GM19324 (cell line): ENCODE measurements at regions not wholly inside any gene's neighbourhood (a gene's known extent, or its start where the extent isn't known, plus 50 kb on each side); places are given as distances from the start of the nearest gene placed in this dataset.
"Not testable (repeated sequence)": the region's sequence is repeated elsewhere in the genome, so short reads cannot be mapped to it uniquely, and the experiment has no call there.

ENCODE experiments used
- ATAC-seq: cut with Tn5 transposase; IDR thresholded peaks from one replicate; pipeline ENCODE4 v1.9.1; 2021; ENCODE audit warnings: mild to moderate bottlenecking, moderate library complexity; ENCODE audit not compliant: unreplicated experiment, low FRiP score

DNA sequence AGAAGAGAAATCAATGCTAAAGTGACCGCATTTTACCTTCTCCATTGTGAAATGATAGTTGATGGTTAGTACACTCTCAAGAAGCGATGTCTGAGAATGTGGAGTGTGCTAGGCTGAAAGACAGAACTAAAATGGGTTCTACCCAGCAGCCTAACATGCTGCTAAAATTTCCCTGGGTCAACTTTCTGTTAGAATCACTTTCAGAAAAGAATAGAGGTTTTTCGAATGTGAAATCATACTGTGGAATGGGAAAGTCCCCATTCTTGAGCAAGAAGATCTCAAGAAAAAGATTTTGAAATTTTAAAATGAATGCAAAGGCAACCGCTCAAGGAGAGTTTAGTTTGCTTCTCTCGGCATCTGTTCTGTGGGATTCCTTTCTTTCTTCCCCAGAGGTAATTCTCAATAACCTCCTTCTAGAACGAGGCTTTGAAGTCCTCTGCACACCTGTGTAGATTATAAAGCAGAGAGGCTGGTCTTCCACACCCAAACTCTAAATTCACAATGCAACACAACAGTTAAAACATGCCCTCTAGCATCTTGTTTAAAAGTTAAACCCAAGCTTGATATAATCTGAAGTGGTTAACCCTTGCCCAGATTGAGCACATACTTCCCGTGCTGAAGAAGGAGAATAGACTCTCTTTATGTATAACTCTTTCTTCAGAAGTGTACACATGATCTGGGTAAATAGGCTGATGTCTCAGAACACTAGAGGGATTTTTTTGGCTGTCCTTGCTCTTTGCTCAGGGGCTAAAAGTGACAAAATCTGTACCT, 208.7 kb upstream of the KLF3 start:
- ATAC-seq: peak; percentile 60

DNA sequence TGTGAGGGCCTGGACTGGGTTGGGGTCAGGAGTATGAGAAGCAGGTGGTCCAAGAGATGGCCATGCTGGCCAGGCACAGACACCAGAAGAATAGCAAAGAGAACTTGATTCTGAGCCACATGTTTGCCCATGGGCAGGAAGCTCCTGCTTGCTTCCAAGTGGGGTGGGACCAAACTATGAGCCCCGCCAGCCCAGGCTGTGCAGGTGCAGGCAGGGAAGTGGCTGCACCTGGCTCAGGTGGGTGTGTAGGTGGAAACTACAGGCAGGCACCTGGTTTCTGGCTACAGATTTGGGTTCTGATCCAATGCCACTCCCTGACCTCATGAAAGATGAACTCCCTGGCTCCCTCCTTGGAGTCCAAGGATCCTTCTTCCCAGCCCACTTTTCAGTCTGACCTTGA, 207.9 kb upstream of the KLF3 start:
- ATAC-seq: no peak

DNA sequence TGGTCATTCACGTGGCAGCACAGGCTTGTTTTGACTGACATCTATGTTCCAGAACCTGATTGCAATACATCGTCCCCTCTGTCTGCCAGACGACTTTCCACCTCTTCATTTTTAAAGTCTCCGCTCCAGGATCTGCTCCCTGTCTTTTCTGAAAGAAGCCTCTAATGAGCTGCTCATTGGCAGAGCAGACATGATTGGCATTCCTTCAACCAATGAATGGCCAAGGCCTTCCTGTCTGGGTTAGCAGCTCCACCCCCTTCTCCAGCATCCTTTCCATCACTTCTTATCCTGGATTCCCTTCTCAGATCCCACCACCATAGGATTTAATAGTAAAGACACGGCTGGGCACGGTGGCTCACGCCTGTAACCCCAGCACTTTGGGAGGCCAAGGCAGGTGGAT, 202.7 kb upstream of the KLF3 start:
- no peak for ATAC-seq

DNA sequence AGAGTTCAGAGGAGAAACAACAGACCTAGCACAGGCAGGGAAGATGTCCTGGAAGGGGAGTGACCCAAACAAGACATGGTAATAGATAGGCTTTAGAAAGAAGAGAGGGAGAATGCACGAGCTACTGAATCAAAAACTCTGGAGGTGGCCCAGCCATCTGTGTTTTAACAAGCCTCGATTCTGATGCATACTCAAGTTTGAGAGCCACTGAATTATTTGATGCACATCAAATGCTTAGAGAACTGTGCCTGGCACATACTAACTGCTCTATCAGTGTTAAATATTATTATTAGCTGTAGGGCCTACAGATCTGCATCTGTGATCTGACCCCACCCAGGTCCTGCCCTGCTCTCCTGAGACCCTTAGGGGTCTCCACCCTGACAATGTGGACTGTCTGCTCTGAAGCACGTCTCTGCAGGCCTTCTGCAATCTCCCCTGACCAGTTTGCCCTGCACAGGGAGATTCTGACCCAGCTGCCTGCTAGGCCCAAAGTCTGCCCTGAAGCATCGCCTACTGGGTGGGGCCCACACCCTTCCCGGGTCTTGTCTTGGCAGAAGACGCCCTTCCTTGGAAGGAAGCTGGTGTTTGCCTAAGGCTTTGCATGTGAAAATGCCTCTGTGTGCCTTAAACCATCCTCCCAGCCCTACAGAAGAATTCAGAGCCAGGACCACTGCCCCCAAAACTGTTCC, 201.5 kb upstream of the KLF3 start:
- no peak for ATAC-seq

DNA sequence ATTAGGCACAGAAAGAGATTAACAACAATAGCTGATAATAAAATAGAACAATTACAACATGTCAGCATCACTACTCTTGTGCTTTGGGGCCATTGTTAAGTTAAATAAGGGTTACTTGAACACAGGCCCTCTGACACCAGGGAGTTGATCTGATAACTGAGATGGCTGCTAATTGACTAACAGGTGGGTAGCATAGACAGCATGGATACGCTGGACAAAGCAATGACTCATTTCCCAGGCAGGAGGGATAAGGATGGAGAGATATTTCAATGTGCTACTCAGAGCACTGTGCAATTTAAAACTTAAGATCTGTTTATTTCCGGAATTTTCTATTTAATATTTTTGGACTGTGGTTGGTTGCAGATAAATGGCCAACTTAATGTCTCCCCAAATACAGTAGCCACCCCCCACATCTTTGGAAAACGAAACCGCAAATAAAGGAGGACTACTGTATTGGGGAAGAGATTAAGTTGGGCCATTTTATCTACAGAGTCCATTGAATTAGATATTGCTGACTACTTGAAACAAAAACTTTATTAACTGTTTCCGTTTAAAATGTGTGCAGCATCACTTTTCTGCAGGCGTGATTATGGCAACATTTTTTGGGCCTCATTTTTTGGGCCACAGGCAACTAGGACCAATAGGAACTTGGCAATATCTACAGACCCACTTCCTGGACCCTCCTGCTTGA, 200.6 kb upstream of the KLF3 start:
- no peak for ATAC-seq

DNA sequence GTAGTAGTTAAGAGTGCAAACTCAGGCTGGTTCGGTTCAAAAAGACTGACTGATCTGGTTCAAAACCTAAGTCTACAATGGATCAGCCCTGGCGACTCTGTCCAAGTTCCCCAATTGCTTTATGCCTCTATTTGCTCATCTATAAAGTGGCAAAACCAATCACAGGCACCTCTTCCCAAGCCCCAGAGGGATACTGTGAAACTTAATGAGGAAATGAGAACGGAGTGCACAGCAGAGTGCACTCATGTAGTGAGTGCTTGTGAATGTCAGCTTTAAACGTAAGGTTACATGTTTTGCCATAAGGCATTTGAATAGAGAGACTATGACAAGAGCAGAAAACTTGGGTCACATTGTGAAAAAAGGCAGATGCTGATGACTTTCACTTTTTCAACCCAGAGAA, 199.7 kb upstream of the KLF3 start:
- no peak for ATAC-seq

DNA sequence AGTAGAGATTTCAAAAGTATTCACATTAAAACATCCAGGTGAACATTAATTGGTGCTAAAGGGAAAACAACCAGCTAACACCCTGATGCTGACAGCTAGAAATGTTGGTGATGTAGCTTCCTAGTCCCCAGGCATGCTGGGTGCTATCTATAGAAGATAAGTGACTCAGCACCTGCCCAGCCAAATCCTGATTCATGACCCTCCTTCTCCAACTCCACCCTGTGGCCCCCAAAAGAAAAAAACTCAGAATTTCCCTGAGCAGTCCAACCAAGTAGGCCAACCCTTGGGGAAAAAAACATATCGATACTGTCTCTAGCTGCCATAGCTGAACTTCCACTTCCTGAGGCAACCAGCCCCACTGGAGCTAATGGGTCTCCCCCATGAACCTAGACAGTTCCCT, 197.6 kb upstream of the KLF3 start:
- no peak for ATAC-seq

DNA sequence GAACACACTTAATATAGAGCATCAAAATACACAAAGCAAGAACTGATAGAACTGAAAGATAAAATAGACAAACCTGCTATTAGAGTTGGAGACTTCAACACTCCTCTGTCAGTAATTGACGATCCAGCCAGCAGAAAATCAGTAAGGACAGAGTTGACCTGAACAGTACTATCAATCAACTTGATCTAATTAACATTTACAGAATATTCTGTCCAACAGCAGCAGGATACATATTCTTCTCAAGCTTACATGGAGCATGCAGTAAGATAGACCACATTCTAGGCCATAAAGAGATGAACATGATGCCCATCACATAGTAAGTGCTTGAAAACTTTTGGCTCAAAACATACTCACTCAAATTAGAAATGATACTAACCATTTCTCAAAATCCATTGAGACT, 196.7 kb upstream of the KLF3 start:
- ATAC-seq: no peak

DNA sequence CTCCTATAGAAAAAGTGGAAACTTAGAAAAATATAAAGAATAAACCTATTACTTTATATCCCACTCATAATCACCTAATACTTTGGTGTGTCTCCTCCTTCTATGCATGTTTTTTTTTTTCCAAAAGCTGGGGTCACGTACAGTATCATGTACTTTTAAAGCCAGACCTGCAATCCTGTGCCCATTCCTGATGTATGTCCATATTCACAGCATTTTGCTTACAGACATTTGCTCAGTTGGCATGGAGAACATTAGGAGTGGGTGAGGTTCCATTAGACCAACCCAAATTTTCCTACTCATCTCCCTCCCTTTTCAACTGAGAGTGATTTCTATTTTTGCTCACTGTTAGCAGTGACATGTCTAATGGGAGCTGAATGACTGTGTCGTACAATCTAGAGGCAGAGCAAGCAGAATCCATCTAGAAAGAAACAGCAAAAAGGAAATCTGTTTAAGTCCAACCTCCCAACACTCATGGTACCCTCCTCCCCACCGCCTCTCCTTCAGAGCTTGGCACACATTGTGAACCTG, 195.6 kb upstream of the KLF3 start:
- no peak for ATAC-seq

DNA sequence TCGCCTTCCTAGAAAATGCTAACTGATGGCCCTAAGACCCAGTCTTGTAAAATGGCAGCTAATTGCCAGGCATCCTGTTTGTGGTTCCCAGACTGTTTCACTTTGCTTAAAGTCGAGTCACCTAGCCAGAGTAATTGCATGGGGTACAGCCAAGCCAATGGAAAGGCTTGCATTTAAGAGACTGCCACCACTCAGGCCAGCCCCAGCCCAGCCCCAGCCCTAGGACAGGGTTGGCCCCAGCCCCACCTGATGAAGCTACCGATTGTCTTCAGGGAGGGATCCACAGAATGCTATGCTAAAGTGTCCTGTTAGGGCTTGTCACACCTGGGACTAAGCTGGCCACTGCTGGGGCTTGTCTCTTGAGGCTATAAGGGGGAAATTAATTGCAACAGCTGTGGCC, 194.6 kb upstream of the KLF3 start:
- ATAC-seq: no peak

DNA sequence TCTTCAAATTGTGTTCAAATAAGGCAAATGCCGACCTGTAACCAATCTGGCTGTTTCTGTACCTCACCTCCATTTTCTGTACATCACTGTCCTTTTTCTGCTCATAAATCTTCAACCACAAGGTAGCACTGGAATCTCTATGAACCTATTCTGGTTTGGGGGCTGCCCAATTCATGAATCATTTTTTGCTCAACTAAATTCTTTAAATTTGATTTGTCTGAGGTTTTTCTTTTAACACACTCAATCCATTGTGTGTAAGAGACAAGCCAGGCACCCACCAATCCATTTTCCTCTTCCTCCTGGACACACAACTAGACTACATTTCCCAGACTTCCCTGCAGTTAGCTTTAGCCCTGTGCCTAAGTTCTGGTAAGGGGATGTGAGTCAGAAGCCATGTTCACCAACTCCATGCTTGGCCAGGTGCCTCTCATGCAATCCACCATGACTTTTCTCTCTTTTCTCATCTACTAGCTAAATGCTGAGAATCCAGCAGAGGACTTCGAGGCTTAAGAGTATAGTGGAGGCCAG, 193.2 kb upstream of the KLF3 start:
- no peak for ATAC-seq

DNA sequence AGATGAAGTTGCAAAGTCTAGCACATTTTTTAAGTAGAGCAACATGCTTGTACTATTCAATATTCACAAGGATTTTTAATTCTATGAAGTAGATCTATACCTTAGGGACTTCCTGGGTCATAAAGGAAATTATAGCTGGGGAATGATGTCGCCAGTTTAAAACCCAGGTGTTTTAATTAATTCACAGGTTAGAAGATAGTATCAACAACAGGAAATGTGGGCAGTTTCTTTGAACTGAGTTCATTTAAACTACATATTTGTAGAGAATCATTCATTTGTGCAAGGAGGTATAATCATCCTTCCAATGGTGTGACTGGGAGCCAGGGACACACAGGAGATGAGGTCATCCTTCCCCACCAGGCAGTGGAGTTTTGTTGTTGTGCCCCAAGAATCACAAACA, 181.3 kb upstream of the KLF3 start:
- ATAC-seq: no peak

DNA sequence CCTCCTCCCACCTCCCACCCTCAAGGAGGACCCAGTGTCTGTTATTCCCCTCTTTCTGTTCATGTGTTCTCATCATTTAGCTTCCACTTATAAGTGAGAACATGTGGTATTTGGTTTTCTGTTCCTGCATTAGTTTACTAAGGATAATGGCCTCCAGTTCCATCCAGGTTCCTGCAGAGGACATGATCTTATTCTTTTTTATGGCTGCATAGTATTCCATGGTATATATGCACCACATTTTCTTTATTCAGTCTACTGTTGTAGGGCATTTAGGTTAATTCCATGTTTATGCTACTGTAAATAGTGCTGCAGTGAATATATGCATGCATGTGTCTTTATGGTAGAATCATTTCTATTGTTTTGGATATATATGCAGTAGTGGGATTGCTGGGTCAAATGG, 180.4 kb upstream of the KLF3 start:
- ATAC-seq: not testable (repeated sequence)

DNA sequence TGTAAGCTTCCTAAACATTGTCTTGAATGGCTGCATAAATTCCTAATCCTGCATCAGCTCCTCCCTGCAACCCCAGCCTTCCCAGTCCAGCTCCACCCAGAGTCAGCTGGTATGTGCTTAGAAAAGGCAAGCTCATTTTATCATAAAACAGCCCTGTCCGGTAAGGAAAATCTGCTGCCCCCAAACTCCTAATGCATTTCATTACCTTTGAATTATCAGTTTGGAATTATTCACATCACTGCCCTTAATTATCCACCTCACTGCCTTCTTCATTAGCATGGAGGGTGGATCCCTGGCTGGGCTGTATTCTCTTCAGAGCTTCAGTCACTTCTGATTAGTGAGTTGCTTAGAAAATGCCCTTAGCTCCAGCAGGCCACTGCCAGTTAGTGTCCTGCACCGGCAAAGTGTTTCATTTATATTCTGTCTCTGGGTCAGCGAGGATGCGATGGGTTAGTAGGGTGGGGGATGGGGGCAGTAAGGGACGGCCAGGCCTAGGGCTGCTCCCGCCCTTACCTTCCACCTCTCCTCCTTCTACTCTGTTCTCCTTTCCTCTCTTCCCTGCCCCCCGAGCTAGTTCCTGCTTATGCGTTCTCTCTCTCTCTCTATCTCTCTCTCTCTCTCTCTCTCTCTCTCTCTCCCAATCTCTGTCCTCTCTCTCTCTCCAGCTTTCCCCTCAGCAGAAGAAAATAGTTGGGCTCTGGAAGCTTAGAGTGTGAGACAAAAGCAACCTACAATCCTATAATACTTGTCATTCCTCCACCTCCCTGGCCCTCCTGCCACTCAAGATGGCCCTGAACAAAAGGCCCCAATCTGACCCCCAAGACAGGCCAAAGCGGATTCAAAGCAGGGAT, 174.8 kb upstream of the KLF3 start:
- ATAC-seq: no peak

DNA sequence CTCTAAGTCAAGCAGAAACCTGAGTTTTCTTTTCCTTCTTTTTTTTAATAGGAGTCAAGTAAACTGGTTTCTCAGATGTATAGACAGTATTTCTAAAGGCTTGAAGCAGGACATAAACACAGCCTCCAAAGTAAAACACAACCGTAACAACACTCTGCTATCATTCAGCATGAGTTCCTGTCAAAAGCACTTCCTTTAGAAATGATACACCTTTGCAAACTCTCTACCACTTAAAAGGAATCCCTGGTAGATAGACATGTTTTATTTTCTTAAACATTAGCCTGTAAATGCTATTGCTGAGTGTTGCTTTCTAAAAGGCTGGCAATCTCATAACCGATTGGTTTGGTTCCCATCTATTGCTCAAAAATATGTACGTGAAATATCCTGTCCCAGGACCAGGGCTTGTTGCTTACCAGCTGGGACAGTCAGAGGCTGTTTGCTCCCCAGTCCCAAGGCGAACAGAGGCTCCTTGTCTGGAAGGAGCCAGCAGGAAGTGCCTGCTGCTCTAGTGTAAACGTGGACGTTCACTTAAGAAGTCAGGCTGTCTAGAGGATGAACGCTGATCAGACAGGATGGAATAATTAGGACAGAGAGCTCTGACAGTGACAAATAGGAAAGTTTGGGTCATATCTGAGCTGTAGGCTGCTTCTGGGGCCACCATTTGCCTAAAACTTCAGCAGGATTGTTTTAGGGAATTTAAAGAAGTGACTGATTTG, 173.9 kb upstream of the KLF3 start:
- no peak for ATAC-seq

DNA sequence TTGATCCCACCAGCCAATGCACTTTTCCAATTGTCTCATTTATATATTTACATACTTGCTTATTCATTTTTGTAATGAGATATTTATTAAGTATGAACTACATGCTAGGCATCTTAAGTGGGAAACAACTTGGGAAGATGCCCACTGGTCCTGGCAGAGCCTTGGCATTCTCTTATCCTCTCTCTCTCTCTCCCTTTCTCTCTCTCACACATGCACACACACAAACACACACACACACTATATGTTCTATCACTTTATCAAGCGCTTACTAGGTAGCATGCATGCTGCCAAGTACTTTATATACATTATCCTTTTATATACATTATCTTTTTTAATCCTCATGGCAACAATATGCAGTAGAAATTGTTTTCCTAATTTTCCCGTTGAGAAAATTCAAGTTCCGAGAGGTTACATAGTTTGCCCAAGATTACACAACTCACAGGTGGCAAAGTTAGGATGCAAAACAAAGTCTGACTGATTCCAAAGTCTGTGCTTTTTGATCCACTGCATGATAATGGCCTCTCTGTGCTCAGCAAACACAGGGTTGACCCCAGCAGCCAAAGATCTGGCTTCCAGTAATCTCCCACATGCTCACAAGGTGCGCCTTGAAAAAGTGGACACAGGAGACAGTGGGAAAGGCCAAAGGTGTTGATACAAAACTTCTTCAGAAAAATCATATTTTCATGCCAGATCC, 173.1 kb upstream of the KLF3 start:
- ATAC-seq: no peak

DNA sequence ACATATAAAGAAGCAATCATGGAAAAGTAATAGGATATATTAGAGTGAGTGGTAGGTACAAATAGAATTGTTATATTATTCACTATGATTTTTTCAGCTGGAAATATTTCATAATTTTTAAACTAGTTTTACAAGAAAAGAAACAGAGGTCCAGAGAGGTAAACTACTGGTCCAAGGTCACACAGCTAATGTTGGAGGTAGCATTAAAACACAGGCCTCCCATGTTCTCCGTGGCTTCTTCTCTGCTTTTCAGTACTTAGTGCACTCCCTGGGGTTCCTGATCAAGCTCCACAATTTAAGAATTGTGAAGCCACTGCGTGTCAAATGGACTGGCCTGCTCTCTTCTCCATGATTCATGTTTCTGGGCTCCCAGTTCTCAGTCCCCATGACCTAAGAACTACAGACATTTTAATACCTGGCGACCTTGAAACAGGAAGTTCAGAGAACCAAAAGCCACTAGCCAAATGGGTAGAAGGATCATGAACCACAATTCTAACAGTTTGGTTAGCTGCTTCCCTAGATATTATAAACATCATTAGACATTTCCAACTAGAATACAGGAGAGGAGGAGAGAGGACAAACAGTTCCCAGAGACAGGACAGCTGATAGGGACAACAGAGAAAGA, 172.0 kb upstream of the KLF3 start:
- ATAC-seq: no peak

DNA sequence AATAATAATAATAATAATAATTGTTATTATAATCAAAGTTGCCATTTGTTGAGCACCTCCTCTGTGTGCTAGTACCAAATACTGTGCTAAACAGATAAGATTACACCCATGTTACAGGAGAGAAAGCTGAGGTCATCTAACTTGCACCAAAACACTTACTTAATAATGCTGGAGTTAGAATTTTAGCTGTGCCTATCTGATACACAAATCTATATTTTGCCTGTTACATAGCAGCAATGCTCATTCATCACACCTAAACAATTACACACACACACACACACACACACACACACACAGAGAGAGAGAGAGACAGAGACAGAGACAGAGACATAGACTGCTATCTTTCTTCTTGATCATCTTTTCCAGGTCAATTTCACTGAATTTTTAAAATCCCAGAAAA, 170.9 kb upstream of the KLF3 start:
- no peak for ATAC-seq

DNA sequence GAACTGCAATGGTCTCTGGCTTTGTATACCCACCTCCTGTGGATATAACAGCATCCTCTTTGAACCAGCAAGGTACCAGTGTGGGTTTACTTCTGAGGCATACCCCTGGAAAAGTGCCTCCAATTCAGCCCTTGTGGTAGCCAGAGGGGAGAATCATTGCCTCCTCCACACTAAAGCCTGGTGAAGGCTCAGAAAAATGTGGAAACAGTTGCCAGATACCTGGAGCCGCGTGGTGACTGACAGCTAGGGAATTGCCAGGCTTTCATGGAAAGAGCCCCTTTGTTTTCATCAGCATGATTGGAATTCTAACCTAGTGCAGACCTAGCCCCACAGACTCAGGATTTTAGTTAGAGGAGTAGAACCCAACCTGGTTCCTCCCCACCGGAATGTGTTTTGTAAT, 168.6 kb upstream of the KLF3 start:
- ATAC-seq: no peak
